COLO829 (cell line): ENCODE measurements at regions not wholly inside any gene's neighbourhood (a gene's known extent, or its start where the extent isn't known, plus 50 kb on each side); places are given as distances from the start of the nearest gene placed in this dataset.

Source experiments
- DNase-seq: peaks from one replicate; pipeline ENCODE4 v3.0.0; 2012; ENCODE audit warnings: low spot score

DNA sequence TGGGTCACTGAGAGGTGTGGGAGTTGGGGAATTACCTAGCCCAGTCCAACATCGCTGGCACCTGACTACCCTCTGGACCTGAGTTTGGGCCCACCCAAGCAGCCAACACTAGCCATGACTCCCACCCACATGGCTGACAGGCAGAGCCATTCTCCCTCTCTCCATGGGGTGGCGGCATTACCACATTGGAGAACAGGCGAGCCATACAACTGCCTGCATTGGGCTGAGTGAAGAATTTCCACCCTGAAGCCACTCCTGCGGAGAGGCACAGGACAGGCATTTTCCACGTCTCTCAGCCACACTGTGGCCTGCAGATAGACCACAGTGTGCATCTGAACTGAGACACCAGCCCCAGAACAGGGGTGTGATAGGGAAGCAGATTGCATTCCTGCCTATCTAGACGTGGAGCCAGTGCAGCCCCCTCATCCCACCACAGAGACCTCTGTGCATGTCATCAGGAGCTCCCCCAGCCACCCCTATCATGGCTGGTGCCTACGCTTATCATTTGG is 58.2 kb upstream of the ANTXRL start:
- DNase-seq = peak; percentile 36

DNA sequence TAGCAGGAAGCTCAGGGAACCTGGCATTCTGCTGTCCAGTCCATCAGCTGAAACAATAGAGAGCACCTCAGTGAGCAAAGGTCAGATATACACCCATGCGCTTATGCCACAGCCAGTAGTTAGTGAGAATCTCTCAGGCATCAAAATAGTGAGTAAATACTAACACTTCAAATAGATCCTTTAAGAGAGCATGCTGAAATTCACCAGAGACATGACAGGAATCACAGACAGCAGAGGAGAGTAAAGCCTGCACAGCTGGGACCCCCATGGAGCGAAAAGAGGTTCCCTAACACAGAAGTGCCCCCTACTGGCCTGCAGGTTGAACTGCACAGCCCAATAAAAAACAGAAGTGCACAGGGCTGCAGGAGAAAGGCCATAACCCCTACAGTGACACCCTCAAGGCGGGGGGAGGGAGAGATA is 57.6 kb upstream of the ANTXRL start:
- DNase-seq = no peak

- no peak for DNase-seq
These were observed 56.2 kb upstream of the ANTXRL start for GRCh38 chr10:46230615-46231014.

DNA sequence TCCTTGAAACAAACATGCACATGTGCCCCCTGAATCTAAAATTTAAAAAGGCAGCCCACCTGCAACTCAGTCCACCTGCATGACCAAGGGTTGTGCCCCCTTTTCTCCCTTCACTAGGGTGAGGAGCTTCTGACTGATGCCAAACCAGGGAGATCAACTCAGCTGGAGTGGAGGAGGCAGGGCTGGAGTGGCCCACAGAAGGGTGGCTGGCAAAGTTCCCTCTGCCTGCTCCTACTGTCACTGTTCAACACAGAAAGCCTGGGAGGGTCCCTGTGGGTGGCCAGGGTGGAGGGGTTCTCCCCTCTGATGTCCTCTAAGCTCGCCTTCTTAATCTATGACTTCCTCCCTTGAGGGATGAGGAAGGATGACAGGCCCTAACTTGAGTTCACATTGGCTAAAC is 55.7 kb upstream of the ANTXRL start:
- DNase-seq = no peak

GRCh38 chr10:46232084-46232483 is 54.7 kb upstream of the ANTXRL start:
- no peak for DNase-seq

DNA sequence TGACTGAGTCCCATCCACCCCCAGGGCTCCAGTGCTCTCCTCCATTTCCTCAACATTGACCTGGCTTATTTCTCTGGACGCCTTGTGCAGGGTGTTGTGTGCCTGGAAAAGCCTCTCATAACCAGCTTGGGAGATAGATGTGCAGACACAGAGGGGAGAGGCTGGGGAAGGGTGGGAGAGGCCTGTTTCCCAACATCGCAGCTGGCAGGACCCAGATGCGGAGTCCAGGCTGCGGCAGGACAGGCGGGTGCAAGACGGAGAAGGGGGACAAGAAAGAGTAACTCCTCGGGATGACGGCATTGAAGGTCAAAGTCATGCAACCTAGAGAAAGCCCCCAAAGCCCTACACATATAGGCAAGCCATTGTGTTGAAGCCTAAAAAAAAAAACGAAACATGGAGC is 54.1 kb upstream of the ANTXRL start:
- no peak for DNase-seq

DNA sequence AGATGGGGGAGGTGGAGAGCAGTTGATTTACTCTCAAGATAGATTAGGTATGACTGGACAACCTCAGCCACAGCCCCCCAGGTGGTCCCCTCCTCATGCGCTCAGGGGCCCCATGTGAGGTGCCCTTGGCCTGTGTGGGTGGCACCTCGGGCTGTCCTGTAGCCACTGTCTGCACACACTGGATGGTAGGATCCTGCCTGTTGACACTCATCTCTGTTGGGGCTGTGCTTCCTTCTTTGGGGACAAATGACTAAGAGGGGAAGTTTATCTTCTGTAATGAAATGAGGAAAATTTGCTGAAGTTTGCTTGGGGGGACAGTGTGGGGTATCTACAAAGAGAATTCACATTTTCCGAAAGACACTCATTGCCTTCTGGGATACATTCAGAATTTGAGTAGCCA is 53.6 kb upstream of the ANTXRL start:
- no peak for DNase-seq

DNA sequence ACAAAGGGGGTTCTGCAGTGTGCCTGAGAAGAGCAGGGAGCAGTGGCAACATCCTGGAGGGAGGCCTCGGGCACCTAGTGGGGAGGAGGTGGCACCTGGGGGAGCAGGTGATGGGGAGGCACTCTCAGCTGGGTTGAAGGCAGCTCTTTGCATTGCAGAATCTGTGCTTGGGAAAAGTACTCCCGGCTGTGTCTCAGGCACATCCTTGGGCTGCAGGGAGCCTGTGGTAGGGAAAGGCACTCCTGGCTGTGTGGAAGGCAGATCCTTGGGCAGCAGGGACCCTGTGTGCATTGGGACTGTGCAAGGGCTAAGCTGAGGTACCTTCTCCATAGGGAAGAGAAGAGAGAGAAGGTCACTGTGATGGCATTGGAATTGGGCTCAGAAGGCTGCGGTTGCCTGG is 52.8 kb upstream of the ANTXRL start:
- DNase-seq = no peak

DNA sequence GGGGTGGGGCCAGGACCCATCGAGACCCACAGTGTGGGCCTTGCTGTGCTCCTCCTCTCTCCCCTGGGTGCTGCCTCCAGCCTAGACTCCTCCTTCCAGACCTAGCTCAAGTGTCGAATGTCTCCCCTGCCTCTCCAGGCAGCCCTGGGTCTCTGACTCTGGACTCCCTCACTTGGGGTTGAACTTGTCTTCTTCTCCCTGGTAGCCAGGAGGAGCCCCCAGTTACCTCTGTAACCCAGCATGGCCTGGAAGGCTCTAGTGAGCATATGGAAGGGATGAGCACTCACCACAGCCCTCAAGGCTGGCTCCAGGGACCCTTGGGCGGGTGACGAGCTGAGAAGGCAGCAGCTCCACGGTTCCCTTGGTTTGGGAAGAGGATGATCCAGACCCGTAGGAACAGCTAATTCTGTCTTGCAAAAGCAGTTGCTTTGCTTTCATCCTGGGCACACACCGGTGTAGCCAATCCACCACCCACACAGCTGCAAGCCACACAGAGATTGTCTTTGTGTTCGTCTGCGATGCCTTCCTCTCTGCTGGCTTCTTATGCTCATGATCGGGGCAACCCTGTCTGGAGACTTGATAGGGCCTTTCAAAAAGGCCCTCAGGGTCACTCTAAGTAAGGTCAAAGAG is 52.3 kb upstream of the ANTXRL start:
- peak; percentile 20 for DNase-seq

DNA sequence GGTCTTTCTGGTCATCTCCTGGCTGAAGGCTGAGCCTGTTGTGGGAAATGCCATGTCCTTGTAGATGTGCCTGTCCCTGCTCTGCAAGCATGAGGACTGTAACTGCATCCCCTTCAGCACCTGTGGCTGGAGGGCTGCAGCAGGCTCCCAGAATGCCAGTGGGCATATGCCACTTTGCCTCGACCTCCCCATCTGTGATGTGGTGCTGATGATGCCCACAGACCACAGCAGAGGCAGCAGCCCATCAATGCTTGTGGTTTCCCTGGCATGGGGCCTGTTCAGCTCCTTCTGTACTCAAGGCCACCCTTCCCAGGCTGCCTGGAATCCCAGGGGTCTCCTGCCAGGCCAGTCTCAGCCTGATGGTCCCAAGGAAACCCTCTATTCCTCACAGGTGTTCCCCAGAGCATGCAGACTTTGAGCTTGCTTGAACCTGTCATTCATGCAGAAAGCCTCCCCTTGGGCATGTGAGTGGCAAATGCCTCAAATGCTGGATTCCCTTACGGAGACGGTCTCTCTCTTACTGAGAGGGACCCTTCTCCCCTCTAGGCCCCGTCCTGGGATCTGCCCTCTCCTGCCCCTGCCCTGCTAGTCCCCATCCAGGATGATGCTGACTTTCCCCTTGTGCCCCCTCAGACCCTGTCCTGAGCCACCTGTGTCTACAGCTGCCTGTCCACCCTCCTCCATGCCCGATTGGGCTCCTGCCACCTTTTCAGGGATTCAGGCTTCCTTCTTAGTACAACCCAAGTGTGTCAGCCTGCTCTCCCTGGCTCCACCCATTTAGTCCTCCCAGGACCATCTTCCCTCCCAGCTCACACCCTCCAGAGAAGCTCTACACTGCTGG is 50.9 kb upstream of the ANTXRL start:
- no peak for DNase-seq

- no peak for DNase-seq
These were observed 50.3 kb upstream of the ANTXRL start for GRCh38 chr10:46236546-46236887.

GRCh38 chr10:46236941-46237681 is 49.7 kb upstream of the ANTXRL start:
- DNase-seq = no peak
